GM19328 (cell line): ENCODE measurements at regions not wholly inside any gene's neighbourhood (a gene's known extent, or its start where the extent isn't known, plus 50 kb on each side); places are given as distances from the start of the nearest gene placed in this dataset.
"Not testable (repeated sequence)": the region's sequence is repeated elsewhere in the genome, so short reads cannot be mapped to it uniquely, and the experiment has no call there.

Experiments used
- ATAC-seq: cut with Tn5 transposase; IDR thresholded peaks from one replicate; pipeline ENCODE4 v1.9.1; 2021; ENCODE audit warnings: mild to moderate bottlenecking, moderate library complexity; ENCODE audit not compliant: unreplicated experiment

DNA sequence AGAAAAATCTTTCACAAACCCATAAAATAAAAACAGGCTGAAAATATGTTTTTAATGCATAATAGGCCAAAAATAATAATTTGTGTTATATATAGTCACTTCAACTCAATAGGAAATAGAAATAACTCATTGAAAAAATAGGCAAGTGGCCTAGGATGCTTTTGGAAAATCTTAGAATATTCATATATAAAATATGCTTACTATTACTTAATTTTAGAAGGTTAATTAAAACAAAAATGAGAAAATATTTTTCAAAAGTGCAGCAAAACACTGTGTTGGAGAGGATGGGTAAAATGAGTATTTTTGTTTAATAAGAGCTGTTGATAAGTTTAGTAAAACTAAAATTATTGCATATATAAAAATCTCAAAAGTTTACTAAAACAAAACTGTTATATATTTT is 308.0 kb upstream of the ATXN7L3B start:
- no peak for ATAC-seq

GRCh38 chr12:74235342-74235741 is 302.3 kb upstream of the ATXN7L3B start:
- no peak for ATAC-seq

- ATAC-seq = no peak
Observed at GRCh38 chr12:74241341-74241740, 296.3 kb upstream of the ATXN7L3B start.

- no peak for ATAC-seq
Observed at GRCh38 chr12:74242088-74242487, 295.5 kb upstream of the ATXN7L3B start.

GRCh38 chr12:74245458-74245857 is 292.2 kb upstream of the ATXN7L3B start:
- no peak for ATAC-seq

DNA sequence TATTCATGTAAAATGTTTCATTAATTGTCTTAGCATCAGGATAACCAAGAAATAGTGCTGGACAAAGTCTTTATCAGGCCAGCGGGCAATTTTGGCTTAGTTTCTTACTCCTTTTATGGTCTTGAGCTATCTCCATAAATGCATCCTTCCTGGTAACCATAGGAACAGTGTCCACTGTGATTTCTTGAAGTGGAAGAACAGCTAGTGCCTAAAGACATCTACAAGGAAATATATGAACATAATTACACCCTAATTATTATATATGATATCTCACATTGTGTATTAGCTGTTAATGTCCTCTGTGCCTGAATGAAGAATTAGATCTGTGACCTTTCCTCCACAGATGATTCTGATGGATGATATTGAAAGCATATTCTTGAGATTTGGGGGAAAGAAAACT is 286.7 kb upstream of the ATXN7L3B start:
- ATAC-seq = no peak

DNA sequence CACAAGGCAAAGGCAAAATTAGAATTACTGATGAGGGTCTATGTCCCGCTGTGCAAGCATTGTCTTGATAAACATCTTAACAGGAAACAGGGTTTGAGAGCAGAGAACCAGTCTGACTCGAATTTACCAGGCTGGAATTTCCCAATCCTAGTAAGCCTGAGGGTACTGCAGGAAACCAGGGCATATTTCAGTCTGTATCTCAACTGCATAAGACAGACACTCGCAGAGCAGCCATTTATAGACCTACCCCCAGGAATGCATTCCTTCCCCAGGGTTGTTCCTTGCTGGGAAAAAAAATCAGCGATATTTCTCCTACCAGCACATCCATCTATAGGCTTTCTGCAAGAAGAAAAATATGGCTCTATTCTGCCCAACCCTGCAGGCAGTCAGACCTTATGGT is 283.8 kb upstream of the ATXN7L3B start:
- ATAC-seq = not testable (repeated sequence)

DNA sequence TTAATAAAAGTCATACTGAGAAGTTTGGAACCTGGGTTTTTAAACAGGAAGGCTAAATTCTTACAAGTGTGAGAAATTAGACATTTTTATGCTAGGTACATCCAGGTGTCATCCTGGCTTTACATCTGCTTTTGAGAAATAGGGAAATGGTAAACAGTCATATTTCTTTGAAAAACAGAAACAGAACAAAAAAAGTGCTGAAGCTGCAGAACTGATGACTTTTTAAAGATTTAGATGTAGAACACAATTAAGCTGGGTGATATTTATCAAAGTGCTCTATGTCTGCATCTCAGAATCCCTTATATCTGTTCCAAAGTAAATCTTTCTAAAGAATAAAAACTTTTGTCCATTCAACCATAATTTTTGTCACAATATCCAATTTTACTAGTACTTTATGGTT is 282.9 kb upstream of the ATXN7L3B start:
- ATAC-seq = no peak

DNA sequence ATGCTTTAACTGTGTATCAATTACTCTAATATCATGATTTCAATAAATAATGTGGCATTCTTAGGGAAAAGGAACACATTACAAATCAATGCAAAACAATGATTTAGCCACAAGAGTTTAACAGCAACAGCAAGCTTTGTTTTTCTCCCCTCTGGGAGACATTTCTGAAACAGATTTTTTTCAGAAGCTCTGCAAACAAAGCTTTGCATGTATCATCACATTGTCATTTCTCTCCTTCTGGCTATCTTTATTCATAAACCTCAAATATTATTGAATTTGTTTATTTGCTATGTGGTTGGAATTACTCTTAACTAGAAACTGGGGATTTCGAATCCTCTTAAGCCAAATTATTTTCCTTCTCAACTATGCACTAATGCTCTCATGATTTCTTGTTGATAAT is 278.4 kb upstream of the ATXN7L3B start:
- ATAC-seq = no peak

DNA sequence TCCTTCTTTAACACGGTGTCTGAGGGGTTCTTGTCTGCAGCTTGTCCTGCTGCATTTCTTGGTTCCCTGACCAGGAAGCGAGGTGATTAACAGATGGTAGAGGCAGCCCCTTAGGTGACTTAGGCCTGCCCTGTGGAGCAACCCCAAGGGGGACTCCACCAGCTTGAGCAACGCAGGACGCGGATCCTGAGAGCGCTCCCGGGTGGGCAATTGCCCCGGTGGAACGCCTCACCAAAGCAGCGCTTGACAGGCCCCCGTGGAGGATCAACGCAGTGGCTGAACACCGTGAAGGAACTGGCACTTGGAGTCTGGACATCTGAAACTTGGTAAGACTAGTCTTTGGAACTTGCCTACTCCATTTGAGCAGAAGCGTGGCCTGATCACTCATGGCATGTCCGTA is 272.9 kb upstream of the ATXN7L3B start:
- ATAC-seq = no peak

GRCh38 chr12:74269355-74269754 is 268.3 kb upstream of the ATXN7L3B start:
- not testable (repeated sequence) for ATAC-seq

GRCh38 chr12:74280156-74280655 is 257.4 kb upstream of the ATXN7L3B start:
- ATAC-seq = no peak

- not testable (repeated sequence) for ATAC-seq
Observed at GRCh38 chr12:74281401-74282180, 256.0 kb upstream of the ATXN7L3B start.

DNA sequence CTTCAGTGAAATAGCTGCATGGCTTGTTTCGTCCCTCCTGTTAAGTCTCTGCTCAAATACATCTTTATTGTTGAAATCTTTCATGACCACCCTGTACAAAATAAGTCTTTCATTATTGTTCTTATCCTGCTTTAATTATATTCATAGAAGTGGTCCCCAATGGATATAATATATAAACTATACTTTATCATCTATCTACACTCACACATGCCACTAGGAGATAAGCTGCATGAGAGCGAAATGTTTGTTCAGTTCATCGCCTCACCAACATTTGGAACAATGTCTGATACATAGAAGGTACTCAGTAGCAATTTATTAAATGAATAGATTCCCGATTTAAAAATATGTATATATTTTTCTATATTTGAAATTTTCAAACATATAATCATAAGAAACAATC is 254.0 kb upstream of the ATXN7L3B start:
- no peak for ATAC-seq

GRCh38 chr12:74285773-74286172 is 251.9 kb upstream of the ATXN7L3B start:
- no peak for ATAC-seq

GRCh38 chr12:74286254-74286653 is 251.4 kb upstream of the ATXN7L3B start:
- no peak for ATAC-seq

- no peak for ATAC-seq
Observed at GRCh38 chr12:74292351-74293194, 245.1 kb upstream of the ATXN7L3B start.

DNA sequence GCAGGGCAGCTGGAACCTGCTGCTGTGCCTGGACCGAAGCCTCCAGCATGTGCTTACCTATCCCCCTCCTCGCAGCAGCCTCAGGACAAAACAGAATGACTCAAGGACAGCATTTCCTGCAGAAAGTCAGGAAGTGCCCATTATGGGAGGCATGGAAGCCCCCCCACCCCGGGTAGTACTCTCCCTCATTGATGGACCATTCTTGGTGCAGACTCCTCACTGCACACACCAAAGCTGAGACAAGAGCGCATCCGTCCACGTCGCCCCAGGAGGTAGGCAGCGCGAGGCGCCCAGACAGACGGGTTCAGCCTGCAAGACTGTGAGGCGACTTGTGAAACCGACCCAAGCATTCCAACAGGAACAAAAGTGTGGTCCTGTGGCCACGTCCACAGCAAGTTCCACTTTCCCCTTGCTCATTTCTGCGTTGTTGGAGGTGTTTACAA is 243.9 kb upstream of the ATXN7L3B start:
- ATAC-seq = no peak

- no peak for ATAC-seq
Observed at GRCh38 chr12:74317078-74317601, 220.5 kb upstream of the ATXN7L3B start.

- ATAC-seq = no peak
Observed at GRCh38 chr12:74317741-74318140, 219.9 kb upstream of the ATXN7L3B start.

DNA sequence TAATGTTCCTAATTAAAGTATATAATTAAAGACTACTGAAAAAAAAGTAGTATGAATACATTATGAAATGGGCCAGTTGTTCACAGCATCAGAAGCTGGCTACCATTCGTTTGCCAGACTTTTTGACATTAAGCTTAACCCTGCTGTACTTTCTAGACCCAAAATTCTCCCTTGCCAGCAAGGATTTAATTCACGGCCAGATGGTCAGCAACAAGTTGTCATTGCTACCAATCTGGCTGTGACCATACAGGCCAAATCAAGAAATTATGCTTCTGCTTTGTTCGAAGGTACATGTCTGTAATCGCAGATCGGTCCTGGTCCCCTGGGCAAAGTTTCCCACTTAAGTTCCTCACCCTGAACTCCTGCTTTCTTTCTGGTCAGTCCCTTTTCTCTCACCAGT is 217.7 kb upstream of the ATXN7L3B start:
- ATAC-seq = no peak

DNA sequence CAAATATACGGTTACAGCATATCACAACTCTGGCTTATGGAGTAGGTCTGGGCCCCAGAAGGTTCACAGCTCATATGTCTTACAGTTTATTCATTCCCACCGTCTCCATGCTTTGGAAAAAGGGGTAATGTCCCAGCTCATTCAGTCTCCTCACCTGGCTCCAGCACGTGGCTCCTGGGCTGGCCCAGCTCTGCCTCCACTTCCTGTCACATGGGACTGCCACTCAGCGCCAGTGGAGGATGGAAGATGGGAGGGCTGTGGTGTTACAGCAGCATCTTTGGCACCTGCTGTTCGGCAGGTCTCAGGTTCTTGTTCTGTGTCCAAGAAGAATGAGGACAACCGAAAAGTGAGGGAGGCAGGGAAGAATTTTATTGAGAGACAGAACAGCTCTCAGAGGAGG is 216.3 kb upstream of the ATXN7L3B start:
- ATAC-seq = no peak
